ENCODE measurements at regions not wholly inside any gene's neighbourhood (a gene's known extent, or its start where the extent isn't known, plus 50 kb on each side); places are given as distances from the start of the nearest gene placed in this dataset.
A peak's percentile ranks its signal among the peaks of the same experiment; 100 is the strongest.
"Not testable (repeated sequence)": the region's sequence is repeated elsewhere in the genome, so short reads cannot be mapped to it uniquely, and the experiment has no call there.

GRCh38 chr21:41583274-41583790 lies 75.4 kb upstream of the TMPRSS2 start:
- DNase-seq, result no peak

- DNase-seq, result no peak
These were observed 74.9 kb upstream of the TMPRSS2 start for GRCh38 chr21:41582866-41583265.

DNA sequence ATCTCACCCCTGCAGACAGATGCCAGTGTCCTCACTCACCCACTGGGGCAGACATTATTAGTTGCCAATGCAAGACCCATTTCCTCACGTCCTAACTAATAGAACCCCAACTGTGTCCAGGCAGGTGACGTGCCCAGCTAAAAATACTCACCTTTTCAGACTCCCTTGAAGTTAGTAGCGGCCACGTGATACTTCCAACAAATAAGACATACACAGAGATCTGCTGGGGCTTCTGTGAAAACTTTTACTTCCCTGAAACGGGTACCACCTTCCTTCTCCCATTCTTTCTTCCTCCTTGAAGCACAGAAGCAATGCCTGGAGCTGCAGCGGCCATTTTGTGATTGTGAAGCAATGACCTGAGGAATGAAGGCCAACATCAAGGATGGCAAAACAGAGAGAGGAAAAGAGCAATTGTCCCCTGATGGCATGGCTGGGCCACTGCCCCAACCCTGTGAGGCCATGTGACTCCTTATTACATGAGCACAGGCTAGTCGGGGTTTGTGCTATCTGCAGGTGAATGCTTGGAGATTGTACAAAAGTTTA lies 74.4 kb upstream of the TMPRSS2 start:
- DNase-seq, result no peak

- DNase-seq, result no peak
These were observed 73.8 kb upstream of the TMPRSS2 start for GRCh38 chr21:41581592-41582228.

DNA sequence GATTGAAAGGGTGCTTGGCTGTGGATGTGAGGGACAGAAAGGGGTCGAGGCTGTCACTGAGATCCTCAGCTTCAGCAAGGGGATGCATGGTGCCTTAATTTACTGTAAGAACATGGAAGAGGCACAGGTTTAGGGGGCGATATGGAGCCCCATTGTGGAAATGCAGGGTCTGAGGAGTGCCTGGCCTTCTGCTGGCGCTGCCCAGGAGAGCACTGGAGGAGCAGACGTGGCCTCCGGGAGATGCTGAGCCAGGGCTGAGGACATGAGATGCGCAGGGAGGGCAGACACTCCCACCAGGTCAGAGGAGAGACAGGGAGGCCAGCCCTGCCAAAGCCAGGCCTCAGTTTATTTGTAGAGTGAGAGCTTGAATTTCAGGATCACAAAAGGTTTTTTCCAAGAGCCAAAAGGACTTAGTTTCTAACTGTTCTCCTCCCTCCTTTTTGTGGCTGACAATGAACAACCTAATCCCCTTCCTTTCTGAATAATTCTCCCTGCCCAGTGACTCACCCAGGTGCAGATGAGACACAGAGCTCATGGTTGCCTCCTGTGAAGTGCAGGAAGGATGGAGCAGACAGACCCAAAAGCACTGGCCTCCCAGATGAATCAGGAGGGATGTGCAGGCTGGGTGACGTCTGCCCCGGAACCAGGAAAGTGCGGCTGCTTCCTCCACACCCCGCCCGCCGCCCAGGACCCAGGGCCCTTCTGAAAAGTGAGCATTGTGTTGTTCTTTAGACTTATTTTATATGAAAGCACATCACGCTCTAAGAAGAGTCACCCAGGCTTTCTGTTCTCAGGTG lies 73.0 kb upstream of the TMPRSS2 start:
- DNase-seq, result no peak

GRCh38 chr21:41579692-41580091 lies 71.7 kb upstream of the TMPRSS2 start:
- DNase-seq, result no peak

DNA sequence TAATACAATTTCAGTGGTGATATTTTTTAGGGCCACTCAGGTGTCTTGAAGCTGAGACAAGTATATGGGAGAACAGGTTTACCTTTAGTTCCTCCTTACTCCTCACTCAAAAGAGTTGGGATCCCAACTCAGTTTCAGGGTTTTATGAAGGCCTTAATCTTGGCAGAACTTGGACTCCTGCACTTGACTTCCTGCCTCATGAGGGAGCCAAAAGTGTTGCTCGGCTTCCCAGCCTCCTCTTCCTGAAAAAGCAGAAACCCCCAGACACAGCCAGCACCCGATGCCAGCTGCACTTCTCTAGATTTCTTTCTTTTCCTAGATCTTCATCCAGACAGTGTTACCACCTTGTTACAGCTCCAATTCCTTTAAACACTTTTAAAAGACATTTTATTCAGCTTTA lies 70.8 kb upstream of the TMPRSS2 start:
- DNase-seq, result no peak

- DNase-seq, result no peak
These were observed 70.1 kb upstream of the TMPRSS2 start for GRCh38 chr21:41578083-41578482.

DNA sequence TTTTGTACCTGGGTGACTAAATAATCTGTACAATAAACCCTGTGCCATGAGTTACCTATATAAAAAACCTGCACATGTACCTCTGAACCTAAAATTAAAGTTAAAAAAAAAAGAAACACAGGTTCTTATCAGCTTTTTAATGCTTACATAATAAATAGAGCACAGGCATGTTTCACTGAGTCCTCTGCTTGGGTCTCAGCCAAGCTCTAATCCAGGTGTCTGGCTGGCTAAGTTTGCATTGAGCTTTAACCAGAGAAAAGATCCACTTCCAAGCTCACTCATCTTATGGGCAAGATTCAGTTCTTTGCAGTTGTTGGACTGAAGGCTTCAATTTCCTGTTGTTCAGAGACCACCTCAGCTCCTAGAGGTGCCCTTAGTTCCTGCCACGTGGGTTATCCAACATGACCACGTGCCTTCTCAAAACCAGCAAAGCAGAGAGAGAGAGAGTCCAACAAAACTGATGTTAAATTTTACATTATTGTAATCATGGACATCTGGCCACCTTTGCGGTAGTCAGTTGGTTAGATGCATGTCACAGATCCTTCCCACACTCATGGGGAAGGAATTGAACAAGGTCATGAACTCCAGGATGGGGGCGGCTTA lies 68.2 kb upstream of the TMPRSS2 start:
- no peak for DNase-seq

GRCh38 chr21:41573902-41574690 lies 66.1 kb upstream of the TMPRSS2 start:
- no peak for DNase-seq

DNA sequence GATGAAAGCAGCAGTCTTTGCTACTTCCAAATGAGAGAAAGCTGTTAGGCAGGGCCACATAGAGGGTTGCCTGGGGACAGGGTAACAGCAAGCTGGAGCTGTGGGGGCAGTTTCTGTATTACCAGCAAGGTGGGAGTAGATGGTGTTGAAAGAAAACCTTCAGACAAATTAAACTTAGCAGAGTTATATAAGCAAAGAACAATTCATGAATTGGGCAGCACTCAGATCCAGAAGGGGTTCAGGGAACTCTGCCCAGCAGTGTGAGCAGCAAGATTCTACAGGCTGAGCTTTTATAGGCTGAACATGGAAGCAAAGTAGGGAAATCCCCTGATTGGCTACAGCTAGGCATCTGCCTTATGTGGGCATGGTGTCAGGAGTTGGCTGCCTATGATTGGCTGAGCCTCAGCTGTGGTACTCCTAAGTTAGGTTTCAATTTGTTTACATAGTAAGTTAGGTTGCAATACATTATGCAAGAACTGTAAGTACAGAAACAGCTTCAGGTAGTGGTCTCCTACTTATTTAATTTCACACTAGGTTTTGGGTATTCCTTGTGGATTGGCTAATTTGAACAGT lies 64.1 kb upstream of the TMPRSS2 start:
- no peak for DNase-seq

DNA sequence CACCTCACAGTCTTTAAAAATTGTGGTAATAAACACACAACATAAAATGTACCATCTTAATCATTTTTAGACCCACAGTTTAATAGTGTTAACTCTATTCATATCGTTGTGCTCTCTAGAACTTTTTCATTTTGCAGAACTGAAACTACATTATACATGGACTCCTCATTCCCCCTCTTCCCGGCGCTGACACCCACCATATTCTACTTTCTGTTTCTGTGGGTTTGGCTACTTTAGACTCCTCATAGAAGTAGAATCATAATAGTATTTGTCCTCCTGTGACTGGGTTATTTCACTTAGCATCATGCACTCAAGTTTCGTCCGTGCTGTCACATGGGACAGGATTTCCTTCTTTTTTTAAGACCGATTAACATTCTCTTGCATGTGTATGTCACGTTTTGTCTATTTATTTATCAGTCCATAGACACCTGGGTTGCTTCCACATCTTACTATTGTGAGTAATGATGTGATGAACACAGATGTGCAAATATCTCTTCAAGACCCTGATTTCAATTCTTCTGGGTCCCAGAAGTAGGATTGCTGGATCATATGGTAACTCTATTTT lies 62.9 kb upstream of the TMPRSS2 start:
- no peak for DNase-seq

DNA sequence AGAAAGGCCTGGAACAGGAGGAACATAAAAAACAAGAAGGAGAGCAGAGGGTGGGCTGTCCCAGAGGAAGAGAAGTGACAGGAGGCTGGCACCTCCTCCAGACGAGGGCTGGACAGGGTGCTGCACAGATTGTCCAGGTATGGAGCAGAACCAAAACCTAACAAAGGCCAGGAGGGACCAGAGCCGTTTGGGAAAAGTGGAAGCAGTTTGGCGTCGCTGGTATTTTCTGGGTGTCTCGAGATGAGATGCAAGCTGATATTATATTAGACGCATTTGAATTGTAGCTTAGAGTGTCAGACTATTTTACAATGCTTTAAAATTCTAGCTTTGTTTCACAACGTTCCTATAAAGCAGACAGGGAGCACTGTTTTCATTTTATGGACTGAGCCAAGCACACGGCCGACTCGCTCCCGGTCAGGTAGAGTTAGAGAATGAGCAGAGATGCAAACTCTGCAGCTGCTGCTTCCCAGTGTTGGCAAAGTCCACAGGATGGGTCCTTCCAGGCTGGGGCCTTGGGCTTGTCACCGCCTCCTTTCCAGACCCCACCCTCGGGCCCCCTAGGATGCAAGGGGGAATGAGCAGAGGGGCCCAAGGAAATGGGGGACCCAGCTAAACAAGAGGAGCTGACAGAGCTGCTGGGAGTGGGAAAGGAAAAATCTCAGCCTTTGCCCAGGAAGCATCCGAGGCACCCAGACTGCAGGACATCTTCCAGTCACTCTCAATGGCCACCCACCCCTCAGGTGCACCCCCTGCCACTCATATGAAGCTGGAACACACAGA lies 60.8 kb upstream of the TMPRSS2 start:
- DNase-seq, result no peak

GRCh38 chr21:41567901-41568510 lies 60.0 kb upstream of the TMPRSS2 start:
- DNase-seq, result no peak

- not testable (repeated sequence) for DNase-seq
These were observed 59.3 kb upstream of the TMPRSS2 start for GRCh38 chr21:41567237-41567636.

GRCh38 chr21:41566500-41567014 lies 58.6 kb upstream of the TMPRSS2 start:
- DNase-seq, result no peak

DNA sequence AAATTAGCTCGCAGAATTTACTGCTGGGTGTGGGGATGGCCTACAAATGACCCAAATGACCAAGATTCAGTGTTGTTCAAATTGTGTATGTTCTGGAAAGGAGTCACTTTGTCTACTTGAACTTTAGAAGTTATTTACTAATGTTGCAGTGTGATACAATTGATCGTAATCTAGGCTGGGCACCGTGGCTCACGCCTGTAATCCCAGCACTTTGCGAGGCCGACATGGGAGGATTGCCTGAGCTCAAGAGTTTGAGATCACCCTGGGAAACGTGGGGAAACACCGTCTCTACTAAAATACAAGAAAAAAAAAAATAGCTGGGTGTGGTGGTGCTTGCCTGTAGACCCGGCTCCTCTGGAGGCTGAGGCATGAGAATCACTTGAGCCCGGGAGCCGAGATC lies 57.6 kb upstream of the TMPRSS2 start:
- DNase-seq, result no peak

DNA sequence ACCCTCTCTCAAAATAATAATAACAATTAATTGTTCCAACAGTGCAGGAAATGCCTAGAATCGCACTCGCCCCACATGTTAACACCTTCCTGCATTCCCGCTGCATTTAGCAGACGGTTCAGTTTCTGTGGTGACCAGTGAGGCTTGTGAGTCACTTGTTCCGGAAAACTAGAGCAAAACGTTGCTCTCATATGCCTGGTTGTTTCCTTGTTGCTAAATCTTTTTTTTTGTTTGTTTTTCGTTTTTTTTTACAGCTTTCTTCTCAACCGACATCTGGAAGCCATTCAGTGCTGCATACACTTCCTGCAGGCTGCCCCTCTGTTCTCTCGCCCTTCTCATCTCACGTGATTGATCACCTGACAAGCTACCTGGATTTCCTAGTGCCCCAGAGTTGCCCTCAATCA lies 56.9 kb upstream of the TMPRSS2 start:
- DNase-seq, result peak; percentile 13 to 19

- no peak for DNase-seq
These were observed 54.4 kb upstream of the TMPRSS2 start for GRCh38 chr21:41562101-41563000.

Measured in activated CD4-positive, alpha-beta T cell treated with anti-CD3 and anti-CD28 coated beads, Interleukin-2, amount 50 U/mL, for 48 hours (primary cell).